Calu3 (cell line): ENCODE measurements at regions not wholly inside any gene's neighbourhood (a gene's known extent, or its start where the extent isn't known, plus 50 kb on each side); places are given as distances from the start of the nearest gene placed in this dataset.

Experiments used
- BruUV-seq: library from RNA; stranded (reverse); fragments of 400-500 nt; replicated peaks from 2 replicates; lab custom pipeline; 2021; lab: Mats Ljungman, UMichigan
- CTCF ChIA-PET: fragments of 300-600 bp; sonication (Branson Sonifier 250); formaldehyde crosslinking; loops from one replicate; lab custom pipeline; 2022; ENCODE audit warnings: antibody characterized with exemption; lab: Charles Lee
- DNase-seq: peaks from one replicate; pipeline ENCODE4 v3.0.0; 2022
- H3K27ac Mint-ChIP-seq: one replicate; pipeline ENCODE4 v1.8.0; 2022; ENCODE audit warnings: mixed read lengths; ENCODE audit not compliant: unreplicated experiment
- H3K27me3 Mint-ChIP-seq: one replicate; pipeline ENCODE4 v1.8.0; 2022; ENCODE audit warnings: mixed read lengths; ENCODE audit not compliant: unreplicated experiment
- H3K36me3 Mint-ChIP-seq: one replicate; pipeline ENCODE4 v1.8.0; 2022; ENCODE audit warnings: mild to moderate bottlenecking, moderate library complexity, mixed read lengths; ENCODE audit not compliant: insufficient read depth, unreplicated experiment
- H3K4me1 Mint-ChIP-seq: one replicate; pipeline ENCODE4 v1.8.0; 2022; ENCODE audit warnings: mild to moderate bottlenecking, low read depth, mixed read lengths; ENCODE audit not compliant: unreplicated experiment
- H3K4me3 Mint-ChIP-seq: one replicate; pipeline ENCODE4 v1.8.0; 2022; ENCODE audit warnings: mild to moderate bottlenecking, low read depth, moderate library complexity, mixed read lengths; ENCODE audit not compliant: unreplicated experiment
- H3K9me3 Mint-ChIP-seq: one replicate; pipeline ENCODE4 v1.8.0; 2022; ENCODE audit warnings: low read depth, mixed read lengths; ENCODE audit not compliant: unreplicated experiment
- CTCF ChIP-seq: fragments of 200-600 bp; IDR thresholded peaks from one replicate; pipeline ENCODE4 v1.8.0; 2022; ENCODE audit warnings: antibody characterized with exemption; ENCODE audit not compliant: unreplicated experiment
- intact Hi-C: fragments of 100-400 bp; cut with micrococcal nuclease; formaldehyde crosslinking; loops from one replicate; pipeline ENCODE4 v1.10.0; 2022; ENCODE audit not compliant: unreplicated experiment

GRCh38 chr12:114592946-114593345 lies 91.0 kb downstream of the TBX3 start:
- intact Hi-C loops = no loop called here
- CTCF ChIA-PET = no interaction called here
- BruUV-seq = no TSS peak
- no peak for DNase-seq
- Mint-ChIP-seq H3K36me3 (no peaks in the 10 kb centered on the region), H3K4me1 (no peaks in the 10 kb centered on the region), H3K27me3 (no peaks in the 10 kb centered on the region), H3K9me3 (peaks cover 10% of the 10 kb centered on the region), H3K4me3 (no peak overlapping the region), H3K27ac (no peak overlapping the region)
- no peak for TF ChIP-seq CTCF

- intact Hi-C loops = no loop called here
- H3K36me3 Mint-ChIP-seq = no peaks in the 10 kb centered on the region
- CTCF ChIA-PET = no interaction called here
Observed at GRCh38 chr12:114588061-114588460, 95.9 kb downstream of the TBX3 start.

GRCh38 chr12:114580306-114580705 lies 103.7 kb downstream of the TBX3 start:
- CTCF ChIA-PET = no interaction called here
- no peak for TF ChIP-seq CTCF
- BruUV-seq = no TSS peak
- intact Hi-C loops = no loop called here
- Mint-ChIP-seq H3K27ac (no peak overlapping the region), H3K4me1 (no peaks in the 10 kb centered on the region), H3K9me3 (peaks cover 6% of the 10 kb centered on the region), H3K4me3 (no peak overlapping the region), H3K36me3 (no peaks in the 10 kb centered on the region), H3K27me3 (no peaks in the 10 kb centered on the region)
- DNase-seq = no peak

More at GRCh38 chr12:114588061-114588460, 95.9 kb downstream of the TBX3 start:
- no peak overlapping the region for H3K27ac Mint-ChIP-seq
- no peaks in the 10 kb centered on the region for H3K4me1 Mint-ChIP-seq
- TF ChIP-seq CTCF = no peak
- no TSS peak for BruUV-seq
- DNase-seq = no peak
- peaks cover 14% of the 10 kb centered on the region for H3K9me3 Mint-ChIP-seq
- H3K27me3 Mint-ChIP-seq = no peaks in the 10 kb centered on the region
- no peak overlapping the region for H3K4me3 Mint-ChIP-seq

GRCh38 chr12:114579389-114579788 lies 104.6 kb downstream of the TBX3 start:
- CTCF ChIA-PET = no interaction called here
- Mint-ChIP-seq H3K27me3 (no peaks in the 10 kb centered on the region), H3K4me1 (no peaks in the 10 kb centered on the region), H3K27ac (no peak overlapping the region), H3K36me3 (no peaks in the 10 kb centered on the region), H3K9me3 (peaks cover 4% of the 10 kb centered on the region), H3K4me3 (no peak overlapping the region)
- no TSS peak for BruUV-seq
- no peak for DNase-seq
- intact Hi-C loops = no loop called here
- TF ChIP-seq CTCF = no peak
